ENCODE measurements at regions not wholly inside any gene's neighbourhood (a gene's known extent, or its start where the extent isn't known, plus 50 kb on each side); places are given as distances from the start of the nearest gene placed in this dataset.

DNA sequence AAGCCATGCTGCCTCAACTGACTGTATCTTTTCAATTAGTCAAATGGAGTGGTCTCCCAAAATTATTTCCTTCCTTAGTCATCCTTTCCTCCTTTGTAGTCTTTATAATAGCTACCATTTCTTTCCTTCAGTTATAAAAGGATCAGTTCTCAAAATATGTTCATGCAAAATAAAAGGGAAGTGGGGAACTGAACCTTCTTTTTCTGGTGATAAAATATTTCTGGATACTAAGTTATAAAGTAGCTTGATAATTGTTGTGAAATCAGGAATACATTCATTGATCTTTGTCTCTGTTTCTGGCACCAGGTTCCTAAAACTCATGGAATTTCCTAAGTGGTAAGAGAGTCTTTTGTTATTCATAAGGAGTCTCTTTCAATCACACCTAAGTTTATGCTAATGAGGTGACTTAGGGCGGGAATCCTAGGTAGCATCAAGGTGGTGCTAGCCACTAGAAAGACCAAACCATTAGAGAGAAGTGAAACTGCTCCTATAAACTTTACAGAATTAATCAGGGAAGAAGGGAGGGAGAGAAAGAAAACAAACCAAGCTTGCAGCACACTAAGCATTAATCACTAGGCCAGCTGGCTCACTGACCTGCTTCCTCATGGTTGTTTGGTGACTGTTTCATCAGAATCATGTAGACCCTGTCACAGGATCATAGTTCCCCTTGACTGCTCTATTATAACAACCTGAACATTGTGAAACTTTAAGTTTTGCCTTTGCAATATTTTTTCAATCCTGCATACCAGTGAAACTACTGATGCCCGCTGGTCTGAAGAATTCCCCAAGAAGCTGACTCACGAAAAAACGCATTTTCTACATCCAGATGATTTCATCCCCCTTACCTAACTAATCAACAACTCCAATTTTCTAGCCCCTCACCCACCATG lies 161.6 kb upstream of the PTBP2 start:
- Histone ChIP-seq H3K79me2 (ENCODE audit: control insufficient read depth, insufficient read depth, low read length) (no peaks in the 10 kb centered on the region), H3K9me3 (replicated peaks; ENCODE audit: control insufficient read depth, insufficient read depth, low read depth, low read length) (no peaks in the 10 kb centered on the region), H3K27ac (ENCODE audit: extremely low read depth, low read depth, low read length) (no peak overlapping the region), H3K4me2 (ENCODE audit: insufficient read depth, low read length) (no peak overlapping the region), H3K4me3 (no peak overlapping the region), H3K36me3 (ENCODE audit: control insufficient read depth, insufficient read depth, low read length) (no peaks in the 10 kb centered on the region), H3K4me1 (replicated peaks in 1 of 2; ENCODE audit: control insufficient read depth in 2 of 2, insufficient read depth in 2 of 2, low read length in 2 of 2) (no peaks in the 10 kb centered on the region), H3K9ac (ENCODE audit: insufficient read depth in 1 of 2, low read depth in 2 of 2, low read length in 2 of 2) (no peak overlapping the region), H3K9me1 (ENCODE audit: control insufficient read depth, insufficient read depth, low read length) (no peaks in the 10 kb centered on the region), H4K20me1 (replicated peaks; ENCODE audit: control insufficient read depth, insufficient read depth, low read length) (no peaks in the 10 kb centered on the region), H2AFZ (ENCODE audit: low read depth, low read length) (no peak overlapping the region), H3K27me3 (ENCODE audit: control insufficient read depth in 2 of 2, insufficient read depth in 2 of 2, low read length in 2 of 2) (no peaks in the 10 kb centered on the region)
- TF ChIP-seq ETV5 (CRISPR knock-in tag; IDR thresholded peaks at IDR 0.05; ENCODE audit: low read depth) (no peak), STAG1 (CRISPR knock-in tag; IDR thresholded peaks at IDR 0.05; ENCODE audit: borderline replicate concordance) (no peak), FIP1L1 (IDR thresholded peaks at IDR 0.05; ENCODE audit: low read depth, low read length, poor library complexity, severe bottlenecking) (no peak), RBBP5 (IDR thresholded peaks at IDR 0.05; ENCODE audit: borderline replicate concordance, insufficient read depth, low read length, poor library complexity, severe bottlenecking) (no peak)
- TF ChIP-seq, protein P1, sequence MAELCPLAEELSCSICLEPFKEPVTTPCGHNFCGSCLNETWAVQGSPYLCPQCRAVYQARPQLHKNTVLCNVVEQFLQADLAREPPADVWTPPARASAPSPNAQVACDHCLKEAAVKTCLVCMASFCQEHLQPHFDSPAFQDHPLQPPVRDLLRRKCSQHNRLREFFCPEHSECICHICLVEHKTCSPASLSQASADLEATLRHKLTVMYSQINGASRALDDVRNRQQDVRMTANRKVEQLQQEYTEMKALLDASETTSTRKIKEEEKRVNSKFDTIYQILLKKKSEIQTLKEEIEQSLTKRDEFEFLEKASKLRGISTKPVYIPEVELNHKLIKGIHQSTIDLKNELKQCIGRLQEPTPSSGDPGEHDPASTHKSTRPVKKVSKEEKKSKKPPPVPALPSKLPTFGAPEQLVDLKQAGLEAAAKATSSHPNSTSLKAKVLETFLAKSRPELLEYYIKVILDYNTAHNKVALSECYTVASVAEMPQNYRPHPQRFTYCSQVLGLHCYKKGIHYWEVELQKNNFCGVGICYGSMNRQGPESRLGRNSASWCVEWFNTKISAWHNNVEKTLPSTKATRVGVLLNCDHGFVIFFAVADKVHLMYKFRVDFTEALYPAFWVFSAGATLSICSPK (IDR thresholded peaks at IDR 0.05; ENCODE audit: borderline replicate concordance) = no peak
- TF ChIP-seq, protein P2, sequence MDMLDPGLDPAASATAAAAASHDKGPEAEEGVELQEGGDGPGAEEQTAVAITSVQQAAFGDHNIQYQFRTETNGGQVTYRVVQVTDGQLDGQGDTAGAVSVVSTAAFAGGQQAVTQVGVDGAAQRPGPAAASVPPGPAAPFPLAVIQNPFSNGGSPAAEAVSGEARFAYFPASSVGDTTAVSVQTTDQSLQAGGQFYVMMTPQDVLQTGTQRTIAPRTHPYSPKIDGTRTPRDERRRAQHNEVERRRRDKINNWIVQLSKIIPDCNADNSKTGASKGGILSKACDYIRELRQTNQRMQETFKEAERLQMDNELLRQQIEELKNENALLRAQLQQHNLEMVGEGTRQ (CRISPR knock-in tag; IDR thresholded peaks at IDR 0.05) = no peak
- TF ChIP-seq, protein P3, sequence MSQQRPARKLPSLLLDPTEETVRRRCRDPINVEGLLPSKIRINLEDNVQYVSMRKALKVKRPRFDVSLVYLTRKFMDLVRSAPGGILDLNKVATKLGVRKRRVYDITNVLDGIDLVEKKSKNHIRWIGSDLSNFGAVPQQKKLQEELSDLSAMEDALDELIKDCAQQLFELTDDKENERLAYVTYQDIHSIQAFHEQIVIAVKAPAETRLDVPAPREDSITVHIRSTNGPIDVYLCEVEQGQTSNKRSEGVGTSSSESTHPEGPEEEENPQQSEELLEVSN (IDR thresholded peaks at IDR 0.05; ENCODE audit: borderline replicate concordance in 1 of 2, extremely low read depth in 1 of 2, insufficient read depth in 1 of 2, insufficient read length in 1 of 2, low read depth in 1 of 2, low read length in 1 of 2, poor library complexity in 1 of 2, severe bottlenecking in 1 of 2) = no peak
- ChIA-PET CTCF (ENCODE audit: low intra/inter-chr PET ratio) (no interaction called here), POLR2A (interaction anchor here (0.9 kb wide), 1 partner anchor 9 kb away, joined by 3 read pairs; no protein-coding TSS in a partner anchor)
- in situ Hi-C loops (cut with MboI) (no loop called here), intact Hi-C loops (cut with micrococcal nuclease) (no loop called here)
- no TSS peak for BruUV-seq (replicated peaks)
- ATAC-seq (no peak), FAIRE-seq (no peak), DNase-seq (ENCODE audit: extremely low read depth in 1 of 4, low spot score in 3 of 4) (no peak)
- 0% methylated on average over 4 of the region's 4 CpGs for WGBS (ENCODE audit: insufficient coverage, low coverage, missing lambda C conversion rate)
